Duodenal mucosa (tissue), 2 donors: ENCODE measurements at regions not wholly inside any gene's neighbourhood (a gene's known extent, or its start where the extent isn't known, plus 50 kb on each side); places are given as distances from the start of the nearest gene placed in this dataset.

Experiments
- H3K27ac ChIP-seq: one replicate; pipeline ENCODE4 v1.7.0; 2013; ENCODE audit warnings: low read depth, low read length
- H3K27me3 ChIP-seq, 2 donors: one replicate each; pipeline ENCODE4 v1.7.0; 2013; ENCODE audit warnings: low read length in 2 of 2, control low read depth in 1 of 2; ENCODE audit not compliant: insufficient read depth in 2 of 2, control insufficient read depth in 1 of 2
- H3K36me3 ChIP-seq, 2 donors: one replicate each; pipeline ENCODE4 v1.7.0; 2013; ENCODE audit warnings: low read length in 2 of 2, control low read depth in 1 of 2; ENCODE audit not compliant: insufficient read depth in 2 of 2, control insufficient read depth in 1 of 2
- H3K4me1 ChIP-seq, 2 donors: one replicate each; pipeline ENCODE4 v1.7.0; 2013; ENCODE audit warnings: low read length in 2 of 2, control low read depth in 1 of 2; ENCODE audit not compliant: insufficient read depth in 2 of 2, control insufficient read depth in 1 of 2
- H3K4me3 ChIP-seq, 2 donors: one replicate each; pipeline ENCODE4 v1.7.0; 2013; ENCODE audit warnings: low read length in 2 of 2, low read depth in 1 of 2
- H3K9ac ChIP-seq, 2 donors: one replicate each; pipeline ENCODE4 v1.7.0; 2013; ENCODE audit warnings: low read length in 2 of 2, low read depth in 1 of 2
- H3K9me3 ChIP-seq, 2 donors: one replicate each; pipeline ENCODE4 v1.7.0; 2013; ENCODE audit warnings: low read length in 2 of 2, control low read depth in 1 of 2; ENCODE audit not compliant: control insufficient read depth in 1 of 2

GRCh38 chr2:64704161-64704560 is 50.4 kb upstream of the SERTAD2 start:
- Histone ChIP-seq H3K36me3 (no peaks in the 10 kb centered on the region), H3K9me3 (no peaks in the 10 kb centered on the region), H3K4me3 (no peak overlapping the region), H3K27ac (no peak overlapping the region), H3K4me1 (no peaks in the 10 kb centered on the region), H3K9ac (no peak overlapping the region), H3K27me3 (no peaks in the 10 kb centered on the region)

GRCh38 chr2:64704996-64705395 is 51.3 kb upstream of the SERTAD2 start:
- H3K27ac ChIP-seq: no peak overlapping the region
- H3K4me1 ChIP-seq: no peaks in the 10 kb centered on the region
- H3K36me3 ChIP-seq: no peaks in the 10 kb centered on the region
- H3K4me3 ChIP-seq: no peak overlapping the region
- H3K27me3 ChIP-seq: no peaks in the 10 kb centered on the region
- H3K9ac ChIP-seq: no peak overlapping the region
- no peaks in the 10 kb centered on the region for H3K9me3 ChIP-seq

- Histone ChIP-seq H3K9ac (no peak overlapping the region), H3K36me3 (no peaks in the 10 kb centered on the region), H3K4me3 (no peak overlapping the region), H3K4me1 (no peaks in the 10 kb centered on the region), H3K27me3 (no peaks in the 10 kb centered on the region), H3K27ac (no peak overlapping the region), H3K9me3 (no peaks in the 10 kb centered on the region)
Observed at GRCh38 chr2:64707276-64707675, 53.6 kb upstream of the SERTAD2 start.

GRCh38 chr2:64708829-64709228 is 55.1 kb upstream of the SERTAD2 start:
- no peak overlapping the region for H3K4me3 ChIP-seq
- H3K27me3 ChIP-seq: no peaks in the 10 kb centered on the region
- no peak overlapping the region for H3K27ac ChIP-seq
- no peak overlapping the region for H3K9ac ChIP-seq
- no peaks in the 10 kb centered on the region for H3K4me1 ChIP-seq
- no peaks in the 10 kb centered on the region for H3K9me3 ChIP-seq
- no peaks in the 10 kb centered on the region for H3K36me3 ChIP-seq

- H3K27me3 ChIP-seq: no peaks in the 10 kb centered on the region
- no peaks in the 10 kb centered on the region for H3K4me1 ChIP-seq
- H3K36me3 ChIP-seq: no peaks in the 10 kb centered on the region
- H3K4me3 ChIP-seq: no peak overlapping the region
- H3K9me3 ChIP-seq: no peaks in the 10 kb centered on the region
- H3K9ac ChIP-seq: no peak overlapping the region
- H3K27ac ChIP-seq: no peak overlapping the region
Observed at GRCh38 chr2:64711252-64711800, 57.6 kb upstream of the SERTAD2 start.

GRCh38 chr2:64713686-64714085 is 60.0 kb upstream of the SERTAD2 start:
- Histone ChIP-seq H3K9ac (no peak overlapping the region), H3K9me3 (no peaks in the 10 kb centered on the region), H3K27me3 (no peaks in the 10 kb centered on the region), H3K4me3 (no peak overlapping the region), H3K36me3 (no peaks in the 10 kb centered on the region), H3K27ac (no peak overlapping the region), H3K4me1 (peaks cover 5 to 6% of the 10 kb centered on the region in 2 donors)

- Histone ChIP-seq H3K36me3 (no peaks in the 10 kb centered on the region), H3K4me1 (peaks cover 5 to 6% of the 10 kb centered on the region in 2 donors), H3K27ac (no peak overlapping the region), H3K27me3 (no peaks in the 10 kb centered on the region), H3K9ac (no peak overlapping the region), H3K4me3 (no peak overlapping the region), H3K9me3 (no peaks in the 10 kb centered on the region)
Observed at GRCh38 chr2:64716569-64716968, 62.9 kb upstream of the SERTAD2 start.

- Histone ChIP-seq H3K9me3 (no peaks in the 10 kb centered on the region), H3K4me1 (peaks cover 5 to 6% of the 10 kb centered on the region in 2 donors), H3K27me3 (no peaks in the 10 kb centered on the region), H3K27ac (no peak overlapping the region), H3K9ac (no peak overlapping the region), H3K4me3 (no peak overlapping the region), H3K36me3 (no peaks in the 10 kb centered on the region)
Observed at GRCh38 chr2:64718250-64718885, 64.7 kb upstream of the SERTAD2 start.

GRCh38 chr2:64720535-64721319 is 67.0 kb upstream of the SERTAD2 start:
- Histone ChIP-seq H3K4me3 (no peak overlapping the region), H3K4me1 (peaks cover 5 to 6% of the 10 kb centered on the region in 2 donors), H3K9ac (no peak overlapping the region), H3K27ac (no peak overlapping the region), H3K36me3 (no peaks in the 10 kb centered on the region), H3K27me3 (no peaks in the 10 kb centered on the region), H3K9me3 (no peaks in the 10 kb centered on the region)

GRCh38 chr2:64721320-64721623 is 67.6 kb upstream of the SERTAD2 start:
- H3K27me3 ChIP-seq: no peaks in the 10 kb centered on the region
- peaks cover 6 to 8% of the 10 kb centered on the region in 2 donors for H3K4me1 ChIP-seq
- no peaks in the 10 kb centered on the region for H3K9me3 ChIP-seq
- H3K9ac ChIP-seq: no peak overlapping the region
- H3K4me3 ChIP-seq: no peak overlapping the region
- H3K36me3 ChIP-seq: no peaks in the 10 kb centered on the region
- no peak overlapping the region for H3K27ac ChIP-seq
